ENCODE measurements at regions not wholly inside any gene's neighbourhood (a gene's known extent, or its start where the extent isn't known, plus 50 kb on each side); places are given as distances from the start of the nearest gene placed in this dataset.

DNA sequence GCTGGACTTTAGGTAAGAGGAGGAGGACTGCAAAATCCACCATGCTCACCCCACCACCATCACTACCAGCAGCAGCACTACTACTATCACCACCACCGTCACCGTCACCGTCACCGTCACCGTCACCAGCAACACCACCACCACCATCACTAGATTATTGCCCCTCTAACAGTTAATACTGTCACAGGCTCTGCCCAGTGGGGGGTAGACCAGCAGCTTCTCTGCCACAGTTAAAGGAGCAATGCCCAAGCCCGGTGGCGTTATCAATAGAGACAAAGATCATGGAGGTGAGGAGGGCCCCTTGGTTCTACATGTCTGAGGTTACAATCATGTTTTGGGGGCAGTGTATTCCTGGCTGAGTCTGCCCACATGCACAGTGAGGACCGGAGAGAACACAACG, 184.4 kb upstream of the DYNLRB2 start:
- no peak for DNase-seq (ENCODE audit: low read depth in 2 of 2)

DNA sequence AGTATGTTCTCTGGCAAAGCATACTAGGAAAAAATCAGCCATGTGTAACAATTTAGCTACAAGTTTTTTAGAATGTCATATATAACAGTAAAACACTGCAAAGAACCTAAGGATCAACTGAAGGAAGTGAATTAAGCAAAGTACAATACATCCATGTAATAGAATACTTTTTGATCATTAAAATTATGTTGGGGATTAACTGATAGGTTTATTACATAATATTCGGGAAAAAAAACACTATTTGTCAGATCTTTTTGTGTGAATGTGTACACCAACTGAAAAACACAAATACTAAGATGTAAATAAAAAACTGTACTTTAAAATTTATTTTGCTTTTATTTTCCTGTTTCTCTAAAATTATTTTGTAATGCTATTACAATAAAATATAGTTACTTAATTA, 185.5 kb upstream of the DYNLRB2 start:
- no peak for DNase-seq (ENCODE audit: low read depth in 2 of 2)

DNA sequence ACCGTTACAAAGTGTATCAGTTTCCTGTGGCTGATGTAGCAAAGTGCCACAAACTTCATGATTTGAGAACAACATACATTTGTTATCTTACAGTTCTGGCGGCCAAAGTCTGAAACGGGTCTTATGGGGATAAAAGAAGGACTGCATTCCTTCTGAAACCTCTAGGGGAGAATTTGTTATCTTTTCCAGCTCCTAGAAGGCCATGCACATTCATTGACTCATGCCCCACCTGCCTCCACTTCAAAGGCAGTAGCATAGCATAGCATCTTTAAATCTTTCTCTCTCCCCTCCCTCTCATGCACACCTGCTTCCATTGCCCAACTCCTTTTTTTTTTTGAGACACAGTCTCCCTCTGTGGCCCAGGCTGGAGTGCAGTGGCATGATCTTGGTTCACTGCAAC, 190.7 kb upstream of the DYNLRB2 start:
- DNase-seq (ENCODE audit: low read depth in 2 of 2), result no peak

- no peak for DNase-seq (ENCODE audit: low read depth in 2 of 2)
These were observed 192.9 kb upstream of the DYNLRB2 start for GRCh38 chr16:80347900-80348299.

DNA sequence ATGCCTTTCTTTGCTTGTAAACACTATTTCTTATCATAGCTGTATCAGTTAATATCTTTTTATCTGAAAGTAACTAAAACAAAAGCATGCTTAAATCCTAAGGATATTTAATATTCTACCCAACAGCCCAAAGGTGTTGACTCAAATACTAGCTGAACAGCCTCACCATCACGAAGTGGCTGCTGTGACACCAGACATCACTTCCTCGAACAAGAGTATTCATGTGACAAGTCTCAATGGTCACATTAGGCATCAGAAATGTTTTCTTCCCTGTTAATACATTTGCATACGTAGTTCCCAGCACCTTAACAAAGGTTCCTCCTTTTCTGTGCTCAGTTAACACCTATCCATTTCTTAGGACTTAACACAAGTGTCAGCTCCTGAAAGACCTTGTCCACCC, 193.8 kb upstream of the DYNLRB2 start:
- DNase-seq (ENCODE audit: low read depth in 2 of 2), result no peak

- DNase-seq (ENCODE audit: low read depth in 2 of 2), result no peak
These were observed 194.6 kb upstream of the DYNLRB2 start for GRCh38 chr16:80346111-80346632.

DNA sequence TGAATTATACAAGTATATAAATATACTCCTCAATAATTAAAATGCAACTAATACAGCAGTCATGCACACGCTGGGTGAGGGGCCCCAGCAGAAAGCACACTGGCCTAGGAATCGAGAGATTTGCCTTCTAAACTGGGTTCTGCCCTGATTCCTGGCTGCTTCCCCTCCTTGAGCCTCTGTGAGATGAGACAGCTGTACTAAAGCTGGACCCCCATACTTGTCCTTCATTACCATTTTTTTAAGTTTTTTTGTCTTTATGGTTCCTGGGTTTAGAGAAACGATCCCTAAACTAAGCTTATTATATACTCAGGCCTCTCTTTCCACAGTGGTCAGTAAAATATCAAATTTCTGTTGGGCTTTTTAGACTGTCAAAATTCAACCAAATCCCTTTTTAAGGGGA, 195.1 kb upstream of the DYNLRB2 start:
- DNase-seq (ENCODE audit: low read depth in 2 of 2), result no peak

DNA sequence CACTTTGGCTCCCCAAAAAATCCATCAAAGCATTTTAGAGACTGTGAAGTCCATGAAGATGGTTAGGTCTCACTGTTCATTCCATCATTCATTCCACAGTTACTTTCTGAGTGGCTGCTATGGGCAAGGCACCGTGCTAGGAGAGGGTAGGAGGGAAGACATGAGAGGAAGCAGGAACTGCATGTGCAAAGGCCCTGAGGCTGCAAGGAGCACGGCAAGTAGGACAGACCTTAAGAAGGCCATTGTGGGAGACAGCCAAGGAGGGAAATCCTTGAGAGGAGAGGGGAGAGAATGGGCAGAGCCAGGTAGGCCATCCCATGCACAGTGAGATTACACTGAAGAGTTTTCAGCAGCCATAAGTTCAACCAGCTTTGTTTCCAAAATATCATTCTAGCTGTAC, 196.2 kb upstream of the DYNLRB2 start:
- DNase-seq (ENCODE audit: low read depth in 2 of 2), result no peak

GRCh38 chr16:80341263-80341662, 199.5 kb upstream of the DYNLRB2 start:
- no peak for DNase-seq (ENCODE audit: low read depth in 2 of 2)

DNA sequence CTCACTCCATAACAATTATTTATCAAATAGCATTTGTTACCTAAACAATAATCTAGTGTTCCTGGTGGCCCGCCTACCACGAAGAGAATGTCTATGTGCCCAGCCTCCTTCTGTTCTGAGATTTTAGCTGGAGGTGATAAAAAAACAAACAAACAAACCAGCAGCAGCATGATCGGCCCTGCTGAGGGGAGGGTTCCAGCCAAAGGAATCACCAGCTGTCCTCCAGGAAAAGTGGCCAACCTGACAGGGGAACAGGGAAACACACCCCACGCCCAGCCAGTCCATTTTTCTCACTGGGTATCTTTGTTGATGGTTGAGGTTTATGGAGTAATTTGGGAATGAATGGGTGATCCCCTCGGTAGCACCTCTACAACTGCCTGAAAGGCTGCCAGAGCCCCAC, 203.0 kb upstream of the DYNLRB2 start:
- no peak for DNase-seq (ENCODE audit: low read depth in 2 of 2)

GRCh38 chr16:80330803-80331202, 210.0 kb upstream of the DYNLRB2 start:
- DNase-seq (ENCODE audit: low read depth in 2 of 2), result no peak

DNA sequence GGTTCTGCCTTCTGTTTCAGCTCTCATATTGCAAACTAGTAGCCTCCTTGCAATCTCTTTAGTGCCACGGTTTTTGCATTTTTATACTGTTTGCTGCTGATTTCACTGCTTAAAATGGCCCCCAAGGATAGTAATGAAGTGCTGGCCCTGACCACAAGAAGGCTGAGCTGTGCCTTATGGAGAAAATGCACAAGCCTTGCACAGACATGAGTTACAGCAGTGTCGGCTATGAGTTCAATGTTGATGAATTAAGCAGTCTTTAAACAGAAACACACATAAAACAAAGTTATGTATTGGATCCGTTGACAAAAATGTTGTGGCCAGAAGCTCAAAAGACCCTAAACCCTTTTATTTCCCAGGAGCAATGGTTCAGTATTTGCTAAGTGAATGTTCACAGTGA, 210.6 kb upstream of the DYNLRB2 start:
- DNase-seq (ENCODE audit: low read depth in 2 of 2), result no peak

GRCh38 chr16:80327740-80328139, 213.1 kb upstream of the DYNLRB2 start:
- DNase-seq (ENCODE audit: low read depth in 2 of 2), result no peak

DNA sequence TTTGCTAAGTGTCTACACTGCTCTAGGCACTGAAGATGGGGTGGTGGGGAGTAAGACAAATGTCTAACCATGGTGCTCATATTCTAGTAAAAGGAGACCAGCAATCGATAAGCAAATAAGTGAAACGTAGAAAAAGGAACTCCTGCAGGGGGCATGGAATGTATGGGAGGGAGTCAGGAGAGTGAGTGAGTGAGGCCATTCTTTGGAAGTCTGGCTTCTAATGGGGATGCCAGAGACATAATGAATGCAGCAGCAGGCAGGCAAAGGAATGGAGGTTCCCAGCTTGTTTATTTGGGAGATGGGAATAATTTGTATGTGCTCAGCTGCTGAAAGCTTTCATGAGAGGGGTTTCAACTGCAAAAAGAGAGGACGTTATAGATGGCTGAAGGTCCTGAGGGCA, 216.4 kb upstream of the DYNLRB2 start:
- no peak for DNase-seq (ENCODE audit: low read depth in 2 of 2)

- DNase-seq (ENCODE audit: low read depth in 2 of 2), result no peak
These were observed 217.0 kb upstream of the DYNLRB2 start for GRCh38 chr16:80323808-80324195.

GRCh38 chr16:80323187-80323807, 217.5 kb upstream of the DYNLRB2 start:
- DNase-seq (ENCODE audit: low read depth in 2 of 2), result no peak

DNA sequence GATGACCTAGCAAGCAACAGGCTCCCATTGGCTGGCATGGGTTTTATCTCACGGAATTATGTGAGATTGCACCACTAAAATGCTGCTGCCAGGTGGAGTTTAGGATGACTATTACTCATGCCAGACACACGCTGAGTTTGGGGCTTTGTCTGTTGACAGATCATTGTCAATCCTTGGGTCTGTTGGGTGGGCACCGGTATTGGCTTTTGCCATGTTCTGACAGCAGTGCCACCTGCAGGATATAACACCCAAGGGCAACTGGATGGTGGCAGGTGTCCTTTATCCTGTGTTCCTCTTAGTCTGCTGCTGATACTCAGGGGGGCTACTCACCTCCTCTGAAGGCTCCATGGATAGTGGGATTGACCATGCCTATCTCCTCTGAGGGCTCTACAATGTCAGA, 221.6 kb upstream of the DYNLRB2 start:
- no peak for DNase-seq (ENCODE audit: low read depth in 2 of 2)

- DNase-seq (ENCODE audit: low read depth in 2 of 2), result no peak
These were observed 222.7 kb upstream of the DYNLRB2 start for GRCh38 chr16:80318107-80318506.

GRCh38 chr16:80317599-80318037, 223.2 kb upstream of the DYNLRB2 start:
- DNase-seq (ENCODE audit: low read depth in 2 of 2), result no peak

GRCh38 chr16:80317116-80317515, 223.7 kb upstream of the DYNLRB2 start:
- no peak for DNase-seq (ENCODE audit: low read depth in 2 of 2)

DNA sequence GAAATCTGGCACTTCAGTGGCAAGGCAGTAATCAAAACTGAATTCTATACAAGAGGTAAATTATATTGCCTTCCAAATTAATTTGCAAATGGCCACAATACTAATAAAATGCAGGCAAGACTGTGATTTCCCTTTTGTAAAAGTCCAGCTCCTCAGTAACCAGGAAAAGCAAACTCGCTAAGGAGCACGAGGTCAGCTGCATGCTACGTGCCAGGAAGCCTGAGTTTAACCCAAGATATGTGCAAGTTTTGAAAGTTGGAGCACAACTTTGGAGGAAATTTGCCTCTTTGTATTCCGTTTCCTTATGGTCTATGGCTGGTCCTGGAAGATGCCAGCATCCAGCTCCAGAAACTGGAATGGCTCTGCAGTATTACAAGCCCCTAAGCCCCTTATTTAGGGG, 226.8 kb upstream of the DYNLRB2 start:
- DNase-seq (ENCODE audit: low read depth in 2 of 2), result no peak

DNA sequence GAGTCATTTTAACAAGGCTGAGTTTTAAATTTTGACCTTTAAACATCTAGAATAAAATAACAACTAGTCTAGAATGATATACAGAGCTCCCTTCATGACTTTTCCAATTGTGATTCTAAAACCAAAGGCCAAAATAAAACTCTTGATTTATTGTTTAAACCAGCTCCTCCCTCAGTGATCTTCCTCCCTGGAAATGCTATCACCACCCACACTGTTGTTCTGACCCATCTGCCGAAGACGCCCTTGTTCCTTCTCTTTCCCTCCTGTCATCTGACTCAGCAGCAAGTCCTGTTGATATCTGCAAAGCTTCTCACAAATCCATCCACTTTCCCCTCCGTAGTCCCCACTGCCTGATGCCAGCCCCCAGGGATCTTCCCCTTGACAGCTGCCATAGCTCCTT, 231.6 kb upstream of the DYNLRB2 start:
- DNase-seq (ENCODE audit: low read depth in 2 of 2), result no peak

- no peak for DNase-seq (ENCODE audit: low read depth in 2 of 2)
These were observed 235.4 kb upstream of the DYNLRB2 start for GRCh38 chr16:80305410-80305809.

DNA sequence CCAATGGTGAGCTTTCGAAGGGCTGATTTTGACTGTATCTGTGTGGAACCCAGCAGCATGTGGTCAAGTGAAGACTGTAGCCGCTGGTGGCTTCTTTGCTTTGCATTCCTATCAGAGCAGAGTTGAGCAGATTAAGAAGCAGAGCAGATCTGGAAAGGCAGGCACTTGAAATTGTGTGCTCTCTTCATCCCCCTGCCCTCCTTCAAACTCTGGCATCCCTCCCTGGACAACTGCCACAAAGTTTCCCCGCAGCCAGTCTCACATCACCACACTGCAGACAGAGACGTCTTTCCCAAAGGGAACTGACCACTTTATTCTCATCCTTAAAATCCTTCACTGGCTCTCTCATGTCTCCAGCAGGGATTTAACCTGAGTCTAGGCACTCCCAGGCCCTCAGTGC, 237.1 kb upstream of the DYNLRB2 start:
- no peak for DNase-seq (ENCODE audit: low read depth in 2 of 2)
